B cell (primary cell): ENCODE measurements at regions not wholly inside any gene's neighbourhood (a gene's known extent, or its start where the extent isn't known, plus 50 kb on each side); places are given as distances from the start of the nearest gene placed in this dataset.

Experiments used
- ATAC-seq: fragments of 200-7000 bp; cut with Tn5 transposase; one replicate; pipeline ENCODE4 v1.10.0; 2021; ENCODE audit warnings: low read depth, mild to moderate bottlenecking, moderate number of reproducible peaks, moderate library complexity
- CTCF ChIA-PET: fragments of 350-600 bp; sonication (Branson Sonifier 250); formaldehyde crosslinking; loops from one replicate; lab custom pipeline; 2021; ENCODE audit warnings: antibody characterized with exemption, inconsistent platforms; lab: Charles Lee
- POLR2A ChIA-PET: fragments of 350-600 bp; sonication (Branson Sonifier 250); formaldehyde crosslinking; loops from one replicate; lab custom pipeline; 2021; ENCODE audit warnings: antibody characterized with exemption; lab: Charles Lee
- DNase-seq: peaks from one replicate; pipeline ENCODE4 v3.0.0; 2013
- H2AFZ ChIP-seq: 2 replicates; pipeline ENCODE4 v1.6.1; 2012; ENCODE audit warnings: mild to moderate bottlenecking, low read depth, low read length; ENCODE audit not compliant: insufficient read depth, poor library complexity, severe bottlenecking
- H3K27ac ChIP-seq, 2 donors: 1 replicate in 1 of 2; 2 replicates in 1 of 2; pipeline ENCODE4 v1.5.1; 2012 to 2013; ENCODE audit warnings: low read length in 2 of 2, mild to moderate bottlenecking in 2 of 2, moderate library complexity in 1 of 2
- H3K27me3 ChIP-seq, 4 experiments: fragments of 200-600 bp in 1 of 4; sonication (generic) in 1 of 4; replicated peaks in 1 of 4; 1 replicate in 2 of 4; 2 replicates in 2 of 4; pipeline versions ENCODE4 v1.6.1 to v1.7.0; 2013 to 2016; ENCODE audit warnings: low read length in 3 of 4, mild to moderate bottlenecking in 2 of 4, mixed read lengths in 1 of 4, moderate library complexity in 1 of 4; ENCODE audit not compliant: insufficient read depth in 4 of 4, control insufficient read depth in 3 of 4; ENCODE audit errors: control extremely low read depth in 1 of 4
- H3K36me3 ChIP-seq, 2 experiments: replicated peaks in 1 of 2; 1 replicate in 1 of 2; 2 replicates in 1 of 2; pipeline versions ENCODE4 v1.6.1 to v1.7.1; 2013; ENCODE audit warnings: low read length in 1 of 2; ENCODE audit not compliant: insufficient read depth in 2 of 2, control insufficient read depth in 1 of 2; ENCODE audit errors: control extremely low read depth in 1 of 2, extremely low read depth in 1 of 2
- H3K4me1 ChIP-seq, 2 donors: fragments of 200-600 bp in 1 of 2; sonication (generic) in 1 of 2; 1 replicate in 1 of 2; 2 replicates in 1 of 2; pipeline versions ENCODE4 v1.5.1 to v1.6.1; 2013 to 2017; ENCODE audit warnings: low read length in 2 of 2; ENCODE audit not compliant: control insufficient read depth in 2 of 2, insufficient read depth in 2 of 2
- H3K4me2 ChIP-seq: replicated peaks from 2 replicates; pipeline ENCODE3; 2012; ENCODE audit warnings: mild to moderate bottlenecking, low read depth, low read length; ENCODE audit not compliant: poor library complexity, severe bottlenecking
- H3K4me3 ChIP-seq, 5 experiments: fragments of 200-600 bp in 1 of 5; sonication (generic) in 1 of 5; 1 replicate in 3 of 5; 2 replicates in 2 of 5; pipeline versions ENCODE4 v1.5.1 to v1.7.0; 2011 to 2016; ENCODE audit warnings: low read length in 4 of 5, mild to moderate bottlenecking in 4 of 5, low read depth in 2 of 5, control low read depth in 1 of 5, moderate library complexity in 1 of 5; ENCODE audit not compliant: insufficient read depth in 1 of 5; ENCODE audit errors: control extremely low read depth in 1 of 5, extremely low read depth in 1 of 5
- H3K79me2 ChIP-seq: fragments of 200-600 bp; sonication (generic); one replicate; pipeline ENCODE4 v1.6.0; 2016; ENCODE audit warnings: low read length; ENCODE audit not compliant: control insufficient read depth, insufficient read depth
- H3K9ac ChIP-seq: fragments of 200-600 bp; sonication (generic); 2 replicates; pipeline ENCODE4 v1.6.1; 2017; ENCODE audit warnings: mild to moderate bottlenecking, low read length, moderate library complexity
- H3K9me3 ChIP-seq, 3 donors: one replicate each; pipeline versions ENCODE4 v1.6.1 to v1.7.1; 2013; ENCODE audit warnings: low read length in 2 of 3; ENCODE audit not compliant: control insufficient read depth in 2 of 3, insufficient read depth in 1 of 3; ENCODE audit errors: control extremely low read depth in 1 of 3
- H4K20me1 ChIP-seq: 2 replicates; pipeline ENCODE4 v1.6.0; 2012; ENCODE audit warnings: mild to moderate bottlenecking, low read length; ENCODE audit not compliant: insufficient read depth, control insufficient read depth, poor library complexity, severe bottlenecking
- H3K27ac Mint-ChIP-seq: one replicate; pipeline ENCODE4 v1.8.0; 2021; ENCODE audit warnings: mixed read lengths
- H3K27me3 Mint-ChIP-seq: one replicate; pipeline ENCODE4 v1.8.0; 2021; ENCODE audit warnings: mixed read lengths
- H3K4me1 Mint-ChIP-seq: one replicate; pipeline ENCODE4 v1.8.0; 2021; ENCODE audit warnings: mixed read lengths
- H3K4me3 Mint-ChIP-seq: one replicate; pipeline ENCODE4 v1.8.0; 2021; ENCODE audit warnings: mixed read lengths
- H3K9me3 Mint-ChIP-seq: one replicate; pipeline ENCODE4 v1.8.0; 2022; ENCODE audit warnings: mixed read lengths; ENCODE audit not compliant: insufficient read depth
- CTCF ChIP-seq: fragments of 200-600 bp; IDR thresholded peaks from one replicate; pipeline ENCODE4 v1.8.0; 2022; ENCODE audit warnings: antibody characterized with exemption, mild to moderate bottlenecking
- EZH2 ChIP-seq: IDR thresholded peaks from 2 replicates; pipeline ENCODE4 v1.6.1; 2012; ENCODE audit warnings: borderline replicate concordance, low read depth, mild to moderate bottlenecking, moderate library complexity, low read length; ENCODE audit not compliant: insufficient read depth, poor library complexity, severe bottlenecking
- WGBS: methylation state at CpG from one replicate; pipeline ENCODE4 v1.1.5; 2013; ENCODE audit warnings: missing lambda C conversion rate; ENCODE audit not compliant: insufficient coverage; 5-methylcytosine and 5-hydroxymethylcytosine counted together
- intact Hi-C: fragments of 100-400 bp; cut with micrococcal nuclease; formaldehyde crosslinking; loops from one replicate; pipeline ENCODE4 v1.10.0; 2022

GRCh38 chr5:28714907-28715698, 1676.7 kb upstream of the CDH9 start:
- DNase-seq (no peak), ATAC-seq (no peak)
- H3K4me3 Mint-ChIP-seq, result no peak overlapping the region
- intact Hi-C loops, result no loop called here
- Histone ChIP-seq H3K4me3 (no peak overlapping the region), H3K36me3 (no peaks in the 10 kb centered on the region), H3K27ac (no peak overlapping the region), H4K20me1 (no peaks in the 10 kb centered on the region), H3K27me3 (no peaks in the 10 kb centered on the region), H2AFZ (no peak overlapping the region), H3K4me1 (no peaks in the 10 kb centered on the region), H3K9ac (no peak overlapping the region), H3K4me2 (no peak overlapping the region), H3K9me3 (no peaks in the 10 kb centered on the region), H3K79me2 (no peaks in the 10 kb centered on the region)
- ChIA-PET CTCF (no interaction called here), POLR2A (no interaction called here)
- H3K27me3 Mint-ChIP-seq, result no peaks in the 10 kb centered on the region
- WGBS, result no CpG with 5 or more reads among the region's 4 CpGs
- TF ChIP-seq CTCF, result no peak
- TF ChIP-seq EZH2, result no peak
- H3K9me3 Mint-ChIP-seq, result no peaks in the 10 kb centered on the region
- H3K27ac Mint-ChIP-seq, result no peak overlapping the region
- H3K4me1 Mint-ChIP-seq, result no peaks in the 10 kb centered on the region

- no peaks in the 10 kb centered on the region for H3K4me1 Mint-ChIP-seq
- ATAC-seq (no peak), DNase-seq (no peak)
- Histone ChIP-seq H3K36me3 (no peaks in the 10 kb centered on the region), H3K27ac (no peak overlapping the region), H4K20me1 (no peaks in the 10 kb centered on the region), H3K9ac (no peak overlapping the region), H3K4me1 (no peaks in the 10 kb centered on the region), H3K4me2 (no peak overlapping the region), H3K9me3 (no peaks in the 10 kb centered on the region), H3K4me3 (no peak overlapping the region), H2AFZ (no peak overlapping the region), H3K27me3 (no peaks in the 10 kb centered on the region), H3K79me2 (no peaks in the 10 kb centered on the region)
- peaks cover 5% of the 10 kb centered on the region for H3K9me3 Mint-ChIP-seq
- no peak overlapping the region for H3K27ac Mint-ChIP-seq
- no peaks in the 10 kb centered on the region for H3K27me3 Mint-ChIP-seq
- H3K4me3 Mint-ChIP-seq, result no peak overlapping the region
- TF ChIP-seq CTCF (no peak), EZH2 (no peak)
- ChIA-PET POLR2A (no interaction called here), CTCF (no interaction called here)
- intact Hi-C loops, result no loop called here
Observed at GRCh38 chr5:28710360-28710759, 1672.0 kb upstream of the CDH9 start.
